Activated CD4-positive, alpha-beta memory T cell treated with anti-CD3 and anti-CD28 coated beads for 36 hours (primary cell): ENCODE measurements at regions not wholly inside any gene's neighbourhood (a gene's known extent, or its start where the extent isn't known, plus 50 kb on each side); places are given as distances from the start of the nearest gene placed in this dataset.

ENCODE experiments used
- CTCF ChIA-PET: fragments of 350-600 bp; sonication (Branson Sonifier 250); formaldehyde crosslinking; loops from one replicate; lab custom pipeline; 2021; ENCODE audit warnings: antibody characterized with exemption, inconsistent platforms; lab: Charles Lee
- POLR2A ChIA-PET: fragments of 350-600 bp; sonication (Branson Sonifier 250); formaldehyde crosslinking; loops from one replicate; lab custom pipeline; 2021; ENCODE audit warnings: antibody characterized with exemption; lab: Charles Lee
- DNase-seq: peaks from one replicate; pipeline ENCODE4 v3.0.0-alpha.2; 2020
- H3K27ac Mint-ChIP-seq: one replicate; pipeline ENCODE4 v1.8.0; 2021; ENCODE audit warnings: mixed read lengths
- H3K27me3 Mint-ChIP-seq: one replicate; pipeline ENCODE4 v1.8.0; 2021; ENCODE audit warnings: mixed read lengths
- H3K36me3 Mint-ChIP-seq: one replicate; pipeline ENCODE4 v1.8.0; 2021; ENCODE audit warnings: mixed read lengths
- H3K4me1 Mint-ChIP-seq: one replicate; pipeline ENCODE4 v1.8.0; 2021; ENCODE audit warnings: low read depth, mixed read lengths
- H3K4me3 Mint-ChIP-seq: one replicate; pipeline ENCODE4 v1.8.0; 2021; ENCODE audit warnings: mild to moderate bottlenecking, mixed read lengths
- H3K9me3 Mint-ChIP-seq: one replicate; pipeline ENCODE4 v1.8.0; 2021; ENCODE audit warnings: mixed read lengths
- intact Hi-C: fragments of 100-400 bp; cut with micrococcal nuclease; formaldehyde crosslinking; loops from one replicate; pipeline ENCODE4 v1.15.1; 2023

- DNase-seq, result no peak
- ChIA-PET POLR2A (no interaction called here), CTCF (interaction anchor here (0.5 kb wide), 1 partner anchor 344 kb away, joined by 3 read pairs; no protein-coding TSS in a partner anchor)
- Mint-ChIP-seq H3K4me1 (no peaks in the 10 kb centered on the region), H3K9me3 (peaks cover 6% of the 10 kb centered on the region), H3K36me3 (no peaks in the 10 kb centered on the region), H3K4me3 (no peak overlapping the region), H3K27me3 (peaks cover 10% of the 10 kb centered on the region), H3K27ac (no peak overlapping the region)
- intact Hi-C loops, result no loop called here
Observed at GRCh38 chr16:24414534-24414933, 124.8 kb upstream of the RBBP6 start.

GRCh38 chr16:24418733-24419132, 120.6 kb upstream of the RBBP6 start:
- Mint-ChIP-seq H3K27me3 (peaks cover 8% of the 10 kb centered on the region), H3K9me3 (peaks cover 6% of the 10 kb centered on the region), H3K4me3 (no peak overlapping the region), H3K36me3 (no peaks in the 10 kb centered on the region), H3K4me1 (no peaks in the 10 kb centered on the region), H3K27ac (no peak overlapping the region)
- ChIA-PET CTCF (no interaction called here), POLR2A (no interaction called here)
- no peak for DNase-seq
- intact Hi-C loops, result no loop called here

- POLR2A ChIA-PET, result no interaction called here
- no peaks in the 10 kb centered on the region for H3K4me1 Mint-ChIP-seq
- CTCF ChIA-PET, result no interaction called here
- no peak for DNase-seq
- H3K4me3 Mint-ChIP-seq, result no peak overlapping the region
- intact Hi-C loops, result no loop called here
- H3K9me3 Mint-ChIP-seq, result no peaks in the 10 kb centered on the region
- H3K36me3 Mint-ChIP-seq, result no peaks in the 10 kb centered on the region
- no peak overlapping the region for H3K27ac Mint-ChIP-seq
- H3K27me3 Mint-ChIP-seq, result peaks cover 2% of the 10 kb centered on the region
Observed at GRCh38 chr16:24423312-24423711, 116.1 kb upstream of the RBBP6 start.

GRCh38 chr16:24424364-24424763, 115.0 kb upstream of the RBBP6 start:
- Mint-ChIP-seq H3K4me1 (no peaks in the 10 kb centered on the region), H3K4me3 (no peak overlapping the region), H3K9me3 (no peaks in the 10 kb centered on the region), H3K27ac (no peak overlapping the region), H3K36me3 (no peaks in the 10 kb centered on the region), H3K27me3 (peaks cover 4% of the 10 kb centered on the region)
- ChIA-PET CTCF (no interaction called here), POLR2A (no interaction called here)
- intact Hi-C loops, result no loop called here
- no peak for DNase-seq

- POLR2A ChIA-PET, result no interaction called here
- intact Hi-C loops, result no loop called here
- no peaks in the 10 kb centered on the region for H3K9me3 Mint-ChIP-seq
- peaks cover 12% of the 10 kb centered on the region for H3K27me3 Mint-ChIP-seq
- DNase-seq, result no peak
- H3K4me1 Mint-ChIP-seq, result no peaks in the 10 kb centered on the region
- no peaks in the 10 kb centered on the region for H3K36me3 Mint-ChIP-seq
- CTCF ChIA-PET, result no interaction called here
- H3K4me3 Mint-ChIP-seq, result no peak overlapping the region
- H3K27ac Mint-ChIP-seq, result no peak overlapping the region
Observed at GRCh38 chr16:24427840-24428239, 111.5 kb upstream of the RBBP6 start.

GRCh38 chr16:24428756-24429155, 110.6 kb upstream of the RBBP6 start:
- CTCF ChIA-PET, result no interaction called here
- no peak overlapping the region for H3K4me3 Mint-ChIP-seq
- intact Hi-C loops, result no loop called here
- no peak for DNase-seq
- H3K9me3 Mint-ChIP-seq, result no peaks in the 10 kb centered on the region
- no peaks in the 10 kb centered on the region for H3K36me3 Mint-ChIP-seq
- no peak overlapping the region for H3K27ac Mint-ChIP-seq
- peaks cover 16% of the 10 kb centered on the region for H3K27me3 Mint-ChIP-seq
- H3K4me1 Mint-ChIP-seq, result no peaks in the 10 kb centered on the region
- POLR2A ChIA-PET, result no interaction called here

- intact Hi-C loops, result no loop called here
- CTCF ChIA-PET, result interaction anchor here (0.6 kb wide), 1 partner anchor 24 kb away, joined by 3 read pairs; no protein-coding TSS in a partner anchor
- Mint-ChIP-seq H3K4me3 (no peak overlapping the region), H3K27me3 (peaks cover 19% of the 10 kb centered on the region), H3K27ac (no peak overlapping the region), H3K36me3 (no peaks in the 10 kb centered on the region), H3K9me3 (no peaks in the 10 kb centered on the region), H3K4me1 (no peaks in the 10 kb centered on the region)
- no peak for DNase-seq
- POLR2A ChIA-PET, result no interaction called here
Observed at GRCh38 chr16:24430954-24431760, 108.2 kb upstream of the RBBP6 start.

- H3K27me3 Mint-ChIP-seq, result peaks cover 18% of the 10 kb centered on the region
- no peak for DNase-seq
- CTCF ChIA-PET, result no interaction called here
- intact Hi-C loops, result no loop called here
- H3K4me3 Mint-ChIP-seq, result no peak overlapping the region
- no peaks in the 10 kb centered on the region for H3K4me1 Mint-ChIP-seq
- no peaks in the 10 kb centered on the region for H3K9me3 Mint-ChIP-seq
- H3K36me3 Mint-ChIP-seq, result no peaks in the 10 kb centered on the region
- POLR2A ChIA-PET, result no interaction called here
- H3K27ac Mint-ChIP-seq, result no peak overlapping the region
Observed at GRCh38 chr16:24433706-24434105, 105.7 kb upstream of the RBBP6 start.

GRCh38 chr16:24440306-24440705, 99.1 kb upstream of the RBBP6 start:
- H3K36me3 Mint-ChIP-seq, result no peaks in the 10 kb centered on the region
- no peak overlapping the region for H3K27ac Mint-ChIP-seq
- peaks cover 4% of the 10 kb centered on the region for H3K27me3 Mint-ChIP-seq
- no peak overlapping the region for H3K4me3 Mint-ChIP-seq
- ChIA-PET CTCF (no interaction called here), POLR2A (no interaction called here)
- H3K9me3 Mint-ChIP-seq, result no peaks in the 10 kb centered on the region
- no peaks in the 10 kb centered on the region for H3K4me1 Mint-ChIP-seq
- intact Hi-C loops, result no loop called here
- DNase-seq, result no peak

GRCh38 chr16:24442631-24443030, 96.7 kb upstream of the RBBP6 start:
- no peaks in the 10 kb centered on the region for H3K36me3 Mint-ChIP-seq
- POLR2A ChIA-PET, result interaction anchor here (0.6 kb wide), 1 partner anchor 198 kb away, joined by 4 read pairs; no protein-coding TSS in a partner anchor
- peaks cover 4% of the 10 kb centered on the region for H3K27me3 Mint-ChIP-seq
- intact Hi-C loops, result no loop called here
- DNase-seq, result no peak
- no peaks in the 10 kb centered on the region for H3K4me1 Mint-ChIP-seq
- CTCF ChIA-PET, result interaction anchor here (1.3 kb wide), 1 partner anchor 62 kb away, joined by 3 read pairs; no protein-coding TSS in a partner anchor
- H3K4me3 Mint-ChIP-seq, result no peak overlapping the region
- no peaks in the 10 kb centered on the region for H3K9me3 Mint-ChIP-seq
- H3K27ac Mint-ChIP-seq, result no peak overlapping the region

GRCh38 chr16:24445216-24445615, 94.2 kb upstream of the RBBP6 start:
- intact Hi-C loops, result no loop called here
- no peaks in the 10 kb centered on the region for H3K4me1 Mint-ChIP-seq
- H3K4me3 Mint-ChIP-seq, result no peak overlapping the region
- ChIA-PET CTCF (no interaction called here), POLR2A (interaction anchor here (0.6 kb wide), 1 partner anchor 20 kb away, joined by 3 read pairs; no protein-coding TSS in a partner anchor)
- no peak overlapping the region for H3K27ac Mint-ChIP-seq
- H3K27me3 Mint-ChIP-seq, result peaks cover 3% of the 10 kb centered on the region
- no peak for DNase-seq
- no peaks in the 10 kb centered on the region for H3K36me3 Mint-ChIP-seq
- H3K9me3 Mint-ChIP-seq, result no peaks in the 10 kb centered on the region

- Mint-ChIP-seq H3K27ac (no peak overlapping the region), H3K4me3 (no peak overlapping the region), H3K4me1 (no peaks in the 10 kb centered on the region), H3K9me3 (no peaks in the 10 kb centered on the region), H3K27me3 (peaks cover 3% of the 10 kb centered on the region), H3K36me3 (no peaks in the 10 kb centered on the region)
- POLR2A ChIA-PET, result no interaction called here
- CTCF ChIA-PET, result no interaction called here
- DNase-seq, result no peak
- intact Hi-C loops, result no loop called here
Observed at GRCh38 chr16:24446189-24446588, 93.2 kb upstream of the RBBP6 start.

GRCh38 chr16:24452724-24453123, 86.6 kb upstream of the RBBP6 start:
- Mint-ChIP-seq H3K4me3 (no peak overlapping the region), H3K4me1 (no peaks in the 10 kb centered on the region), H3K27ac (no peak overlapping the region), H3K27me3 (peaks cover 18% of the 10 kb centered on the region), H3K36me3 (no peaks in the 10 kb centered on the region), H3K9me3 (no peaks in the 10 kb centered on the region)
- POLR2A ChIA-PET, result no interaction called here
- intact Hi-C loops, result no loop called here
- DNase-seq, result no peak
- CTCF ChIA-PET, result no interaction called here
